Gastrocnemius medialis (tissue), 4 donors: ENCODE measurements at regions not wholly inside any gene's neighbourhood (a gene's known extent, or its start where the extent isn't known, plus 50 kb on each side); places are given as distances from the start of the nearest gene placed in this dataset.

ENCODE experiments used
- POLR2A ChIP-seq, 2 donors: fragments of 450-650 bp; IDR thresholded peaks; one replicate each; pipeline ENCODE4 v1.6.1; 2017; ENCODE audit warnings: antibody characterized with exemption in 2 of 2, mild to moderate bottlenecking in 2 of 2, moderate library complexity in 2 of 2
- TF ChIP-seq, protein P1 (sequence below), 5 experiments: fragments of 450-650 bp in 3 of 5; fragments of 200-600 bp in 2 of 5; sonication (generic) in 2 of 5; IDR thresholded peaks in 4 of 5; conservative IDR thresholded peaks in 1 of 5; 1 replicate in 4 of 5; 2 replicates in 1 of 5; pipeline ENCODE4 v1.5.1; 2016 to 2019; ENCODE audit warnings: antibody characterized with exemption in 5 of 5, mild to moderate bottlenecking in 3 of 5, moderate library complexity in 3 of 5

DNA sequence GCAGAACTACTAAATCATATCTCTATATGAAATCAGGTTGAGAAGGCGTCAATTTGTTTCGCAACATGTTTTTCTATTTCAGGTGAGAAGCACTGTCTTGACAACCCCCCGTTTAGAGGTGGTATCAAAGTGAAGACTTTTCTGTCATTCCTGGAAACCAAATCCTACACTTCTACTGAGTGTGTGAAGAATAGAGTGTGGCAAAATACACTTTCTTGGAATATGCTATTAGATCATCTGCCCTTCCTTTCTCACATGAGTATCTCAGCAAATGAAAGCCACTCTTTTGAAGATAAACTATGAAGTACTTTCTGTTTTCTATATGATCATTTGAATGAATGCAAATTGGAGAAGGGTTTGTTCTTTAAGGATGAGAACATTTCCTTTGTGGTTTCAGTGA lies 174.0 kb upstream of the FMR1 start:
- no peak for TF ChIP-seq POLR2A (IDR thresholded peaks at IDR 0.05)
- TF ChIP-seq, protein P1, sequence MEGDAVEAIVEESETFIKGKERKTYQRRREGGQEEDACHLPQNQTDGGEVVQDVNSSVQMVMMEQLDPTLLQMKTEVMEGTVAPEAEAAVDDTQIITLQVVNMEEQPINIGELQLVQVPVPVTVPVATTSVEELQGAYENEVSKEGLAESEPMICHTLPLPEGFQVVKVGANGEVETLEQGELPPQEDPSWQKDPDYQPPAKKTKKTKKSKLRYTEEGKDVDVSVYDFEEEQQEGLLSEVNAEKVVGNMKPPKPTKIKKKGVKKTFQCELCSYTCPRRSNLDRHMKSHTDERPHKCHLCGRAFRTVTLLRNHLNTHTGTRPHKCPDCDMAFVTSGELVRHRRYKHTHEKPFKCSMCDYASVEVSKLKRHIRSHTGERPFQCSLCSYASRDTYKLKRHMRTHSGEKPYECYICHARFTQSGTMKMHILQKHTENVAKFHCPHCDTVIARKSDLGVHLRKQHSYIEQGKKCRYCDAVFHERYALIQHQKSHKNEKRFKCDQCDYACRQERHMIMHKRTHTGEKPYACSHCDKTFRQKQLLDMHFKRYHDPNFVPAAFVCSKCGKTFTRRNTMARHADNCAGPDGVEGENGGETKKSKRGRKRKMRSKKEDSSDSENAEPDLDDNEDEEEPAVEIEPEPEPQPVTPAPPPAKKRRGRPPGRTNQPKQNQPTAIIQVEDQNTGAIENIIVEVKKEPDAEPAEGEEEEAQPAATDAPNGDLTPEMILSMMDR (IDR thresholded peaks at IDR 0.05 in 4 of 5, conservative IDR thresholded peaks at IDR 0.05 in 1 of 5) = no peak
